ENCODE measurements at regions not wholly inside any gene's neighbourhood (a gene's known extent, or its start where the extent isn't known, plus 50 kb on each side); places are given as distances from the start of the nearest gene placed in this dataset.

- no peak for DNase-seq (ENCODE audit: low read depth, low spot score)
- H3K27me3 ChIP-seq (ENCODE audit: control insufficient read depth, insufficient read depth, low read length): no peaks in the 10 kb centered on the region; the same call in 1 of the 2 replicates
These were observed 219.0 kb downstream of the BRD1 start for GRCh38 chr22:49608660-49609059.

GRCh38 chr22:49608228-49608627, 219.4 kb downstream of the BRD1 start:
- BruUV-seq (replicated peaks): no TSS peak
- ATAC-seq (no peak), DNase-seq (ENCODE audit: low read depth, low spot score) (no peak)
- intact Hi-C loops (cut with micrococcal nuclease; ENCODE audit: unreplicated experiment): no loop called here
- TF ChIP-seq SIN3A (IDR thresholded peaks at IDR 0.05; ENCODE audit: borderline replicate concordance, insufficient read depth, low read depth, low read length): no peak
- no peak for TF ChIP-seq TCF7L2 (IDR thresholded peaks at IDR 0.05; ENCODE audit: low read depth, low read length)
- TF ChIP-seq POLR2AphosphoS5 (IDR thresholded peaks at IDR 0.05; ENCODE audit: low read depth, low read length): no peak
- TF ChIP-seq REST (IDR thresholded peaks at IDR 0.05; ENCODE audit: insufficient read depth in 1 of 2, low read depth in 2 of 2, low read length in 1 of 2): no peak
- no peak for TF ChIP-seq CTCF (IDR thresholded peaks at IDR 0.05)
- Histone ChIP-seq H3K36me3 (ENCODE audit: control insufficient read depth, insufficient read depth, low read length) (no peaks in the 10 kb centered on the region), H3K4me3 (ENCODE audit: low read depth in 2 of 2, low read length in 2 of 2) (no peak overlapping the region), H3K4me1 (ENCODE audit: control insufficient read depth, insufficient read depth, low read length) (no peaks in the 10 kb centered on the region), H3K9me3 (ENCODE audit: control insufficient read depth, insufficient read depth, low read depth, low read length) (no peaks in the 10 kb centered on the region; the same call in 1 of the 2 replicates), H3K27me3 (ENCODE audit: control insufficient read depth, insufficient read depth, low read length) (no peaks in the 10 kb centered on the region; the same call in 1 of the 2 replicates), H3K27ac (ENCODE audit: low read length) (no peak overlapping the region)
- in situ Hi-C loops (cut with HindIII; ENCODE audit: low pct_unique_long_range_greater_than_20kb, low sequenced_read_pairs): no loop called here
- ChIA-PET CTCF (interaction anchor here (0.6 kb wide), 1 partner anchor 414 kb away, joined by 4 read pairs; no protein-coding TSS in a partner anchor), POLR2A (no interaction called here)

More at GRCh38 chr22:49608660-49609059, 219.0 kb downstream of the BRD1 start:
- in situ Hi-C loops (cut with HindIII; ENCODE audit: low pct_unique_long_range_greater_than_20kb, low sequenced_read_pairs): no loop called here
- intact Hi-C loops (cut with micrococcal nuclease; ENCODE audit: unreplicated experiment): no loop called here
- no TSS peak for BruUV-seq (replicated peaks)
- no peaks in the 10 kb centered on the region for H3K36me3 ChIP-seq (ENCODE audit: control insufficient read depth, insufficient read depth, low read length)
- H3K27ac ChIP-seq (ENCODE audit: low read length): no peak overlapping the region
- no peak for TF ChIP-seq REST (IDR thresholded peaks at IDR 0.05; ENCODE audit: insufficient read depth in 1 of 2, low read depth in 2 of 2, low read length in 1 of 2)
- no peak for TF ChIP-seq CTCF (IDR thresholded peaks at IDR 0.05)
- no peak for TF ChIP-seq SIN3A (IDR thresholded peaks at IDR 0.05; ENCODE audit: borderline replicate concordance, insufficient read depth, low read depth, low read length)
- no peak for TF ChIP-seq TCF7L2 (IDR thresholded peaks at IDR 0.05; ENCODE audit: low read depth, low read length)
- no peak for TF ChIP-seq POLR2AphosphoS5 (IDR thresholded peaks at IDR 0.05; ENCODE audit: low read depth, low read length)
- ChIA-PET POLR2A (no interaction called here), CTCF (interaction anchor here (0.6 kb wide), 1 partner anchor 414 kb away, joined by 4 read pairs; no protein-coding TSS in a partner anchor)
- no peaks in the 10 kb centered on the region; the same call in 1 of the 2 replicates for H3K9me3 ChIP-seq (ENCODE audit: control insufficient read depth, insufficient read depth, low read depth, low read length)
- no peak overlapping the region for H3K4me3 ChIP-seq (ENCODE audit: low read depth in 2 of 2, low read length in 2 of 2)
- H3K4me1 ChIP-seq (ENCODE audit: control insufficient read depth, insufficient read depth, low read length): no peaks in the 10 kb centered on the region
- ATAC-seq: no peak

Data from Panc1 (cell line).